HEK293T (cell line): ENCODE measurements at regions not wholly inside any gene's neighbourhood (a gene's known extent, or its start where the extent isn't known, plus 50 kb on each side); places are given as distances from the start of the nearest gene placed in this dataset.

ENCODE experiments used
- ARNT ChIP-seq: fragments of 450-650 bp; IDR thresholded peaks from 2 replicates; pipeline ENCODE4 v1.6.1; 2017; ENCODE audit warnings: mild to moderate bottlenecking
- BHLHE40 ChIP-seq: fragments of 450-650 bp; IDR thresholded peaks from 2 replicates; pipeline ENCODE4 v1.6.1; 2016; ENCODE audit warnings: mild to moderate bottlenecking, moderate library complexity, borderline replicate concordance
- FOXA1 ChIP-seq: fragments of 450-650 bp; IDR thresholded peaks from 2 replicates; pipeline ENCODE4 v1.6.1; 2016; ENCODE audit warnings: mild to moderate bottlenecking
- FOXK2 ChIP-seq: fragments of 450-650 bp; IDR thresholded peaks from 2 replicates; pipeline ENCODE4 v1.6.1; 2016; ENCODE audit warnings: mild to moderate bottlenecking
- FOXM1 ChIP-seq: fragments of 450-650 bp; IDR thresholded peaks from 2 replicates; pipeline ENCODE4 v1.6.1; 2017; ENCODE audit warnings: mild to moderate bottlenecking, borderline replicate concordance
- PKNOX1 ChIP-seq: fragments of 450-650 bp; IDR thresholded peaks from 2 replicates; pipeline ENCODE4 v1.6.1; 2016
- SP1 ChIP-seq: fragments of 450-650 bp; IDR thresholded peaks from 2 replicates; pipeline ENCODE4 v1.6.1; 2017
- SUZ12 ChIP-seq: fragments of 450-650 bp; IDR thresholded peaks from 2 replicates; pipeline ENCODE4 v1.6.1; 2016; ENCODE audit warnings: mild to moderate bottlenecking
- TARDBP ChIP-seq: fragments of 450-650 bp; IDR thresholded peaks from 2 replicates; pipeline ENCODE4 v1.6.1; 2016

DNA sequence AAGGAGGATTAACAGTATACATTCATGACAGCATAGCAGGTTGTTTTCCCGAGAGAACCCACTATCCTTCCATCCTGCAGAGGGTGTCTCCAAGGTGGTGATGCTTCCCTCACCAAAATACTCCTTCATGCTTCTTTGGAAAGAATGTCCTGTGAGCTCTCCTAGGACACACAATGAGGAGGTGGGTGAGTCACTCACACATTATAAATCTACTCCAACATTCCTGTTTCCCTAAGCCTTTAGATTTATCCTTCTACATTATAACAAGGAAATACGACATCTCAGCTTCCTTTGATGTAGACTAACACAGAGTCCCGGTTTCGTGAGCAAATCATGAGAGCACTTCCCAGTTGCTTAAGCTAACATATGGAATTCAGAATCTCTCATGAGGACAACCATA is 689.7 kb upstream of the CELF2 start:
- TF ChIP-seq ARNT, result no peak
- TF ChIP-seq SP1, result no peak
- TF ChIP-seq BHLHE40, result no peak
- TF ChIP-seq TARDBP, result no peak
- TF ChIP-seq FOXA1, result no peak
- TF ChIP-seq SUZ12, result no peak
- TF ChIP-seq FOXK2, result no peak
- TF ChIP-seq FOXM1, result no peak
- TF ChIP-seq PKNOX1, result no peak
